A549 (cell line): ENCODE measurements at regions not wholly inside any gene's neighbourhood (a gene's known extent, or its start where the extent isn't known, plus 50 kb on each side); places are given as distances from the start of the nearest gene placed in this dataset.

Source experiments
- CHD4 ChIP-seq: fragments of 200-600 bp; sonication (generic); IDR thresholded peaks from 2 replicates; pipeline ENCODE4 v1.6.1; 2016; ENCODE audit warnings: antibody characterized with exemption, mild to moderate bottlenecking, borderline replicate concordance
- MAZ ChIP-seq: fragments of 150-350 bp; IDR thresholded peaks from 2 replicates; pipeline ENCODE4 v1.6.1; 2014; ENCODE audit warnings: antibody characterized with exemption, low read depth, low read length, borderline replicate concordance
- NR3C1 ChIP-seq: fragments of >200 bp; sonication (Bioruptor Twin); formaldehyde crosslinking; IDR thresholded peaks from 3 replicates; pipeline ENCODE4 v1.6.1; 2017
- POLR2A ChIP-seq: IDR thresholded peaks from 2 replicates; pipeline ENCODE4 v1.6.1; 2012; ENCODE audit warnings: mild to moderate bottlenecking, low read length
- REST ChIP-seq: fragments of 200-600 bp; sonication (generic); IDR thresholded peaks from 2 replicates; pipeline ENCODE4 v1.6.1; 2016; ENCODE audit warnings: antibody characterized with exemption, mild to moderate bottlenecking, moderate library complexity
- TP53 ChIP-seq: fragments of 250-450 bp; sonication (Bioruptor Pico); IDR thresholded peaks from 2 replicates; pipeline ENCODE4 v1.5.0; 2021; ENCODE audit warnings: mild to moderate bottlenecking, moderate library complexity
- TF ChIP-seq, protein P1 (sequence below): fragments of >200 bp; sonication (Bioruptor Twin); formaldehyde crosslinking; IDR thresholded peaks from 3 replicates; pipeline ENCODE4 v1.5.1; 2016

DNA sequence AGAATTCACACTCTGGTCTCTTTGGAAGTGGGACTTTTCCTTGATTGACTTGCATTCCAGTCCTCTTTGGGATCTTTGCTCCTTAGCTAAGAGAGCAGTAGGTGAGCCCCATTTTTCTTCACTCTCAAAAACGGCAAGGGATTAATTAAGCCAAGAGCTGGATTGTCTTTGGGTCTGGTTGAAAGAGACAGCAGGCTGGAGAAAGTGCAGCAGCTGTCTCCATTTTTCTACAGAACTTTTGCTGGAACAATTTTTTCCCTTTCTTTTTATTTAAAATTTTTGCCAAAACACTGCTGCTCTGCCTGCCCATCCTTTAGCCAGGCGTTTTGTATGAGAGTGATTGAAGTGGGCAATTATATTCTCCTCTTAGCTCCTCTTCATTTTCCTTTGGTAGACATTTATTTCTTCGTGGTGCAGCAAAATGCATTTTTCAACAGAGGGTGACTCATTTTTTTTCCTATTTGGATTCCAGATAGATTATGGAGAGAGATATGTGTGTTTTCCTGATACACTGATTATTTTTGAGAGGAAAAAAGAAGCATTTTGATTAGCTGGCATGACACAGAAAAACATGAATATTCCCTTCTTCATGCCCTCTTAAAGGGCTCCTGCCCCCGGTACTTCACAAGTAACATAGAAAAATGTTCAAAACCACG, 371.2 kb upstream of the NBEA start:
- TF ChIP-seq, protein P1, sequence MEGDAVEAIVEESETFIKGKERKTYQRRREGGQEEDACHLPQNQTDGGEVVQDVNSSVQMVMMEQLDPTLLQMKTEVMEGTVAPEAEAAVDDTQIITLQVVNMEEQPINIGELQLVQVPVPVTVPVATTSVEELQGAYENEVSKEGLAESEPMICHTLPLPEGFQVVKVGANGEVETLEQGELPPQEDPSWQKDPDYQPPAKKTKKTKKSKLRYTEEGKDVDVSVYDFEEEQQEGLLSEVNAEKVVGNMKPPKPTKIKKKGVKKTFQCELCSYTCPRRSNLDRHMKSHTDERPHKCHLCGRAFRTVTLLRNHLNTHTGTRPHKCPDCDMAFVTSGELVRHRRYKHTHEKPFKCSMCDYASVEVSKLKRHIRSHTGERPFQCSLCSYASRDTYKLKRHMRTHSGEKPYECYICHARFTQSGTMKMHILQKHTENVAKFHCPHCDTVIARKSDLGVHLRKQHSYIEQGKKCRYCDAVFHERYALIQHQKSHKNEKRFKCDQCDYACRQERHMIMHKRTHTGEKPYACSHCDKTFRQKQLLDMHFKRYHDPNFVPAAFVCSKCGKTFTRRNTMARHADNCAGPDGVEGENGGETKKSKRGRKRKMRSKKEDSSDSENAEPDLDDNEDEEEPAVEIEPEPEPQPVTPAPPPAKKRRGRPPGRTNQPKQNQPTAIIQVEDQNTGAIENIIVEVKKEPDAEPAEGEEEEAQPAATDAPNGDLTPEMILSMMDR: no peak
- TF ChIP-seq MAZ (no peak), NR3C1 (no peak), POLR2A (no peak), TP53 (no peak), CHD4 (no peak), REST (no peak)
